Kidney capillary endothelial cell (primary cell): ENCODE measurements at regions not wholly inside any gene's neighbourhood (a gene's known extent, or its start where the extent isn't known, plus 50 kb on each side); places are given as distances from the start of the nearest gene placed in this dataset.
"Not testable (repeated sequence)": the region's sequence is repeated elsewhere in the genome, so short reads cannot be mapped to it uniquely, and the experiment has no call there.

Experiments used
- DNase-seq: peaks from one replicate; pipeline ENCODE4 v3.0.0-alpha.2; 2018; ENCODE audit warnings: low spot score

DNA sequence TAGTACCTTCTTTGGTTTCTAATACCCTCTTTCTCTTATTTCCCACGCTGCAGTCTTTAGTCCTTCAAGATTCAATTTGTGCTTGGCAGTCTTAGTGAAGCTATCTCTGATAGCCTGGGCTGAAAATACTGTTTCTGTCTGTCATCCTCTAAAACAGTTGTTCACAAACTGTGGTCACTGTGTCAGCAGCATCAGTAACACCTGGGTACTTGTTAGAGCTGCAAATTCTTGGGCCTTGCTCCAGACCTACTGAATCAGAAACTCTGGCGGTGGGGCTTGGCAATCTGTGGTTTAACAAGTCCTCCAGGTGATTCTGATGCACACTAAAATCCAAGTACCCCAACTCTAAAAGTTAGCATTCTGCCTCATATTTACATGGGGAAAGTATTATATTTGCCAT lies 217.5 kb upstream of the SEL1L start:
- DNase-seq = no peak

GRCh38 chr14:81759541-81759940 lies 225.9 kb upstream of the SEL1L start:
- DNase-seq = no peak

DNA sequence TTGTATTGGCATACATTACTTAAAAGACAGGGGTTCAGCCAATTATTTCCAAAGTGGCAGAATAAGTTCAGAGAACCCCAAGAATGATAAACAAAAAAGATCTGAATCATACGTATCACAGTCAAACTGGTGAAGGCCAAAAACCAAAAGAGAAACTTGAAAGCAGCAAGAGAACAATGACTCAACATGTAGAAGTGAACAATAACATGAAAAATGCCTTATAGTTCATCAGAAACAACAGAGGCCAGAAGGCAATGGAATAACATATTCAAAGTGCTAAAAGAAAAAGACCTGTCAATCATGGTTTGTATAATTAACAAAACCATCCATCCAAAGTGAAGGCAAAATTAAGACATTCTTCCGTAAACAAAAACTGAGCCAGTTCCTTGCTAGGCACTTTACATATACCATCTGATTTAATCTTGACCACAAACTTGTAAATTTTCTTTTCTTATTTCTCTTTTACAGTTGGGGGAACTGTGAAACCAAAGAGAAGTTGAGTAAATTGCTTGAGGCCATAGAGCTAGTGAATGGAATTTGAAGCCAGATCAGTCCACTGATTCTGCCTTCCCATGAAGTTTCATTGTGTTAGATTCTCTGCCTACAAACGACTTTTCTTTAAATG lies 232.1 kb upstream of the SEL1L start:
- no peak for DNase-seq

DNA sequence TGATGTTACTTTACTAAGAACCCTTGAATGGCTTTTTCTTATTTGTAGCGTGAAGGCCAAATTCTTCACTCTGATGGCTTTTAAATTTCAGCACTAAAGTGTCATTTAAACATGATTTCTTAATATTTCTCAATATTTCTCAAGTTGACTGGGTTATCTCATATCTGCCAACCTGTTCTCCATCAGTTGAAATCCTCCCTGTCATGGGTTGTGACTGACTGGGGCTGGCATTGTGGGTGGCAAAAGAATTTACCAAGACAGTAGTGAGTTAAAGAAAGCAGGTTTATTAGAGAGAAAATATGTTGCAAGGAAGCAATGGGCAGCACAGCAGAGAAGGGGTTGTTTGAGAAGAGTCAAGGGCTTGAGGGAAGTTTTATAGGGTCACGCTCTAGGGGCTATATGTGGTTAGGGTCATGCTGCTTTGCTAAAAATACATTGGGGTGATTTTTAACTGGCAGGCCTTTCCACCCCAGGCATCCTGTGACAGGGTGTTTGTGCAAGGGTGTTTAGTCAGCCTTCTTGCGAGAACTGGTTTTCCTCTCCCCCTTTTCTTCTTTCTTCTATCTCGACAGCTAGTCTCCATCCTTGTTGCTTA lies 232.8 kb upstream of the SEL1L start:
- no peak for DNase-seq

DNA sequence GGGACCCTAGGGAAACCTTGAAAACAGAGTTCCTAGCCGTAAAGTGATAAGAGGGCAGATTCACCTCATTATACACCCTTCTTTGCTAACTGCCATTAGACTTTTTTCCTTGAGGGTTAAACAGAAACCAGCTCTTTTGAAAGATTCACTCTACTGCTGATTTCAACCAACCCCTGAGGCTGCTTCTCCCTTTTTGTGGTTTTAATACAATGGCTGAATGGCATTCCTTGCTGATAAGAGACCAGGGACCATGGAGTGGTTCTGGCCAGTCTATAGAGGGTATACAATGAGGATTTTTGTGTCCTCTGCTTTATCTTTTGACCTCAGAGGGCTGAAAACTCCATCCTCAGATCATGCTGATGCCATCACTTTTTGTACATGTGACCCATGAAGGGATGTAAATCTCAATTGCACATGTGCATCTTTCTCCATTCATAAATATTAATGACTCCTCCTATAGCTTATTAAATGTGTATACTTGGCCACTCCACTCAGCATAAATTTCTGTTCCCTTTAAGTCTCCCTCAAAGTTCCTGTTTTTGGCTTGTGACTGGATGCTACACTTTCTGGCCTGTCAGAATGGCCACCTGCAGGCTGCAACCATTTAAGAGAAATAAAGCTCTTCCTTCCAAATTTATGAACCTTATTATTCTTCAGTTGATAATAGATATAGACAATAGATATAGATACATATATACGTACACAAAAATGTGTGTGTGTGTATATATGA lies 233.8 kb upstream of the SEL1L start:
- no peak for DNase-seq

GRCh38 chr14:81771651-81772275 lies 238.1 kb upstream of the SEL1L start:
- DNase-seq = no peak

- no peak for DNase-seq
Observed at GRCh38 chr14:81772381-81772780, 238.7 kb upstream of the SEL1L start.

GRCh38 chr14:81776531-81776930 lies 242.9 kb upstream of the SEL1L start:
- DNase-seq = no peak

GRCh38 chr14:81781798-81782197 lies 248.1 kb upstream of the SEL1L start:
- DNase-seq = not testable (repeated sequence)

GRCh38 chr14:81784084-81784483 lies 250.4 kb upstream of the SEL1L start:
- DNase-seq = no peak

DNA sequence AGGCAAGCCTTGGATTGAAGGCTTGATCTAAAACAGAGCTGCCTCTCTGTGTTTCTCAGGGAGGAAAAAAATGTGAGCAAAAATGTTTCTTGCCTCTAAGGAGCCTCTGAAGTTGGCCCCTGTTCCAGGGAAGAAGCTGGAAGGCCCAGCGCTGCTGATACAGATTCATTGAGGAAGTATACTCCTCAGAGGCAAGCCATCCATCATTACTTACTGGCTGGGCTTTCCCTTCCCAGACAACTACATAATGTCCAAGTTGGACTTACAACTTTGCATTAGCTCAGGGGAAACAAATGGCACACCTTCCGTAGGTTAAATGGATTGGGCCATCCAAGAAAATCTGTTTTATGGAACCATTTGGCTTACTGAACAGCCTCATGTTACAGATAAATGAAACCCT lies 263.7 kb upstream of the SEL1L start:
- DNase-seq = no peak

DNA sequence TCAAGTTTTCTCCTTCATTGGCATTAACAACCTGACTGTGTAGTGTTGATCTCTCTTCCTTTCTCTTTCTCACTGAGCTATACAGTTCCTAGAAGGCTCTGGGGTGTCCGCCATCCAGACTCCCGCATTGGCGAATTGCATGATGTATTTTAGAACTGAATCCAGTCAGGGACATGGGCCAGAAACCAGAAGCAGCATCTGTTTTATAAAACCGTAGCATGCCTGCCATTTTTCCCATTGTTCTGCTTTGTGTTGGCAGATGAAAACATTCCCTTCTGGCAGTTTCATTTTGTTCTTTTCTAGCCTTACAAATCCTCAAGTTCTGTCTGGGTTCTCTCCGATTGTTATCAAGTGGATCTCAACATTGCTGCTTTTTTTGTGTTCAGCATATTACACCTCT lies 268.3 kb upstream of the SEL1L start:
- no peak for DNase-seq

DNA sequence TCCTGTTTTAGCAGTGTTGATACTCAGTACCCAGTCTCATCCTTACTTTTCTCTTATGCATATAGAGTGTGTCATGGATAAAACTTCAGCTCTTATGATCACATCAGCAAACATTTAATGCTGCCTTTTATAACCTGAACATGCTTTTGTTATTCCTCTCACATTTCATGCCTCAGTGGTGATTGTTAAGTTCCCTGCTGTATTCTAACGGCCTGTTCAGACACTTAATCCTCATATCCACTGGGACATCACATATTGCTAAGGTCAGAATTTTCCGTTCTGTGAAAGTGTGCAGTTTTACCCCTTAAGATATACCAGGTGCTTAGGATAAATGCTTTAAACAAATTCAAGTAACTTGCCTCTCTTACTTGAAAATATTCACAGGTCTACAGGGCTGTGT lies 268.7 kb upstream of the SEL1L start:
- DNase-seq = no peak

DNA sequence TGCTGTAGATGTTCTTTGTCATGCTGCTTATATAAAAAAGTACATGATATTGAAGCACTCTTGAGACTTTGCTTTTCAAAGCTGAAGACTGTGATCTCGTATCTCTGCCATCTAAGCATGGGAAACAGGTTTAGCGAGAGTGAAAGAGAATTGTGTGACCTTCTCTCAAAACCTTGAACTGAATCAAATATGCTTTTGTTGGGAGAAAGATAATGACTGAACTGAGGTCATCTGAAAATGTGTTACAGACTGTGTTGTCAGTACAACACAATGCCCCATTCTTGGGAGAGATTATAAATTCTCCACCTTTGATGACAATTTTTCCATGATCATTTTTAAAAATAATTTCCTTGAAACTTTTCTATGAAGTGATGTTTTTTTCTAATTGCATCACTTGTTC lies 272.1 kb upstream of the SEL1L start:
- DNase-seq = no peak

- DNase-seq = no peak
Observed at GRCh38 chr14:81811705-81812269, 278.1 kb upstream of the SEL1L start.

DNA sequence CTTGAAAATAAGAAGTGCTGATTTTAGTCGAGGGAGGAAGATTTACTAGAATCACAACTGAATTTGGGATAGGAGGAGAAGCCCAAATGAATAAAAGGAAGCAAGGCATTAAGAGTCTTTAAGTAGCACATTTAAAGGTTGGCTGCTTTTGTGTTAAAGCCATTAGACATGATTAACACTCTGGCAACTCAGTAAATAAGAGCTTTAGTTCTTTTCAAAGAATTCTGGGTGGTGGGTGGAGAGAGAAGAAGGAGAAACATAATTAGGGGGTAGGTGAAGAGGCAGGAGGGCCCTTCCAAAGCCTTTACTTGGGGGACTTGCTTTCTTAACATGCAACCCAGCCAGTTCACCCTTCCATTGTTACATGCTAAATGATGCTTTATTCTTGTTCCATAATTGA lies 284.6 kb upstream of the SEL1L start:
- no peak for DNase-seq

- no peak for DNase-seq
Observed at GRCh38 chr14:81819344-81819743, 285.7 kb upstream of the SEL1L start.

DNA sequence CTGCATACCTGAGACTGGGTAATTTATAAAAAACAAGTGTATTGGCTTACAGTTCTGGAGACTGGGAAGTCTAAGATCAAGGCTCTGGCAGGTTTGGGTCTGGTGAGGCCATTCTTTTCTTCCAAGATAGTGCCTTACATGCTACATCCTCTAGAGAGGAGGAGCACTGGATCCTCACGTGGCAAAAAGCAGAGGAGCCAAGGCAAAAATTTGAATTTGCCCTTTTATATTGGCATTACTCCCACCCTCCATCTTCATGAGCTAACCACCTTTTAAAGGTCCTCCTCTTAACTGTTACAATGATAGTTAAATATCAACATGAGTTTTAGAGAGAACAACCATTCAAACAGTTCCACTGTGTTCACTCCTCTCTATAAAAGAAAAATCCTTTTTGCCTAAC lies 286.3 kb upstream of the SEL1L start:
- no peak for DNase-seq

DNA sequence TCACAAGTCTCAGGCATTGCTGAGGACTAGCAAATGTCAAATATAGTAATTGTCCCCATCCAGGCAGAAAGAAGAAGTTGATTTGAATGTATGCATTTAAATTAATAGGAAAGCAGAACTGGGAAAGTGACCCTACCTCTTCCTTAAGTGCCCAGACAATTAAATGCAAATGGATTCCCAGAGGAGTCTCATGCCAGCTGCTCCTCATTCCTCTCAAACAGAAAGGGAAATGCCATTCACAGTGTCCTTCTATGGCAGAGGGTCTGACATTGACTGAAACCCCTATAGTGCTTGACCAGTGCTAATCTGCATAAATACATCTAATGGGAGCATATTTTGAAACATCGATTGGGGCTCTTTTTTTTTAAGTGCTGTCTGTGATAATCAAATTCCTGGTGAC lies 292.4 kb upstream of the SEL1L start:
- no peak for DNase-seq

DNA sequence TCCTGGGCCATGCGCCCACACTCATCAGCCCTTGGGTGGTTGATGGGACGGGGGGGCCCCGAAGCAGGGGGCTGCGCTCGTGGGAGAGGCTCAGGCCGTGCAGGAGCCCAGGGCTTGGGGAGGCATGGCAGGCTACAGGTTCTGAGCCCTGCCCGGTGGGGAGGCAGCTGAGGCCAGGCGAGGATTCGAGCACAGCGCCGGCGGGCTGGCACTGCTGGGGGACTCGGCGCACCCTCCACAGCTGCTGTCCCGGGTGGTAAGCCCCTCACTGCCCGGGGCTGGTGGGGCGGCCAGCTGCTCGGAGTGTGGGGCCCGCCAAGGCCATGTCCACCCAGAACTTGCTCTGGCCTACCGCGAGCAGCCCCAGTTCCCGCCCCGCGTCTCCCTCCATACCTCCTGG lies 295.8 kb upstream of the SEL1L start:
- DNase-seq = no peak

DNA sequence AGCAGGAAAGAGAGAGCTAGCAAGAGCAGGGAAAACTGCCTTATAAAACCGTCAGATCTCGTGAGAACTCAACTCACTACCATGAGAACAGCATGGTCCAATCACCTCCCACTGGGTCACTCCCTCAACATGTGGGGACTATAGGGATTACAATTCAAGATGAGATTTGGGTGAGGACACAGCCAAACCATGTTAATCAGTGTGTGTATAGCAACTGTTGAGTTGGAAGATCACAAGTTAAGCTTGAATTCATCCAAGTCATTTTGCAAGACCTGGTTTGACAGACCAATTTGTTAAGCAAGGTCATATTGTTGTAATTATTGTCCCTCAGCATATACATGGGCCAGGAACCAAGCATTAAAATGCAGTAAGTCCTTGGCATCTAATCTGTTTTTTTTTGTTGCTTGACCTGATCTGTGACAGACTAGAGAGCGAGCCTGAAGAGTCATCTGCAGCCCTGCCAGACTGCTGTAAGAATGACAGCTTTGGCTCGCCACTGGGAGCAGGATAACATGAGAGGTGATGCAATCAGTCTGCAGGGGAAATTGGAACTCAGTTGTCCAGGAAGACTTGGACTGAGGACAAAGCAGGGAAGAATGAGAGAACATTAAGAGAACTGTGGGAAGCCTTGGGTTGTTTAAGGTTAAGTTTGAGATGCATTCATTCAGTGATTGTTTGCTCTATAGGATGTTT lies 297.6 kb upstream of the SEL1L start:
- DNase-seq = no peak

- no peak for DNase-seq
Observed at GRCh38 chr14:81834308-81834707, 300.7 kb upstream of the SEL1L start.
